ENCODE measurements at regions not wholly inside any gene's neighbourhood (a gene's known extent, or its start where the extent isn't known, plus 50 kb on each side); places are given as distances from the start of the nearest gene placed in this dataset.

GRCh38 chr4:32203340-32203739, 1483.2 kb downstream of the PCDH7 start:
- TF ChIP-seq POU6F1 (CRISPR knock-in tag; IDR thresholded peaks at IDR 0.05; ENCODE audit: borderline replicate concordance, low read depth) (no peak), ZFP30 (CRISPR knock-in tag; IDR thresholded peaks at IDR 0.05) (no peak), OSR1 (CRISPR knock-in tag; IDR thresholded peaks at IDR 0.05) (no peak), ZC3H10 (CRISPR knock-in tag; IDR thresholded peaks at IDR 0.05) (no peak), CREB5 (CRISPR knock-in tag; IDR thresholded peaks at IDR 0.05; ENCODE audit: low read depth) (no peak), ESRRG (CRISPR knock-in tag; IDR thresholded peaks at IDR 0.05) (no peak), TSHZ2 (CRISPR knock-in tag; IDR thresholded peaks at IDR 0.05) (no peak), TCF4 (CRISPR knock-in tag; IDR thresholded peaks at IDR 0.05; ENCODE audit: borderline replicate concordance) (no peak), SNAI2 (CRISPR knock-in tag; IDR thresholded peaks at IDR 0.05) (no peak), BACH2 (CRISPR knock-in tag; IDR thresholded peaks at IDR 0.05; ENCODE audit: borderline replicate concordance) (no peak), PPARA (CRISPR knock-in tag; IDR thresholded peaks at IDR 0.05; ENCODE audit: borderline replicate concordance) (no peak), ISL1 (CRISPR knock-in tag; IDR thresholded peaks at IDR 0.05) (no peak), ZNF8 (CRISPR knock-in tag; IDR thresholded peaks at IDR 0.05) (no peak), RARB (CRISPR knock-in tag; IDR thresholded peaks at IDR 0.05) (no peak), ARNTL (CRISPR knock-in tag; IDR thresholded peaks at IDR 0.05; ENCODE audit: borderline replicate concordance, low read depth) (no peak), ZFP3 (CRISPR knock-in tag; IDR thresholded peaks at IDR 0.05) (no peak), ZNF70 (CRISPR knock-in tag; IDR thresholded peaks at IDR 0.05) (no peak), TOX (CRISPR knock-in tag; IDR thresholded peaks at IDR 0.05; ENCODE audit: borderline replicate concordance) (no peak), ZNF565 (CRISPR knock-in tag; conservative IDR thresholded peaks at IDR 0.05; ENCODE audit: low read depth) (no peak), CSDC2 (CRISPR knock-in tag; IDR thresholded peaks at IDR 0.05) (no peak)
- no peak for ATAC-seq

- no peak for TF ChIP-seq ZFP30 (CRISPR knock-in tag; IDR thresholded peaks at IDR 0.05)
- TF ChIP-seq TCF4 (CRISPR knock-in tag; IDR thresholded peaks at IDR 0.05; ENCODE audit: borderline replicate concordance): no peak
- TF ChIP-seq CREB5 (CRISPR knock-in tag; IDR thresholded peaks at IDR 0.05; ENCODE audit: low read depth): no peak
- no peak for ATAC-seq
Observed at GRCh38 chr4:32206756-32207155, 1486.6 kb downstream of the PCDH7 start.

GRCh38 chr4:32207456-32207855, 1487.3 kb downstream of the PCDH7 start:
- ATAC-seq: no peak
- TF ChIP-seq SNAI2 (CRISPR knock-in tag; IDR thresholded peaks at IDR 0.05) (no peak), ZNF565 (CRISPR knock-in tag; conservative IDR thresholded peaks at IDR 0.05; ENCODE audit: low read depth) (no peak), ZNF70 (CRISPR knock-in tag; IDR thresholded peaks at IDR 0.05) (no peak), ISL1 (CRISPR knock-in tag; IDR thresholded peaks at IDR 0.05) (no peak), CSRNP3 (CRISPR knock-in tag; IDR thresholded peaks at IDR 0.05) (no peak), ZFP30 (CRISPR knock-in tag; IDR thresholded peaks at IDR 0.05) (no peak)

GRCh38 chr4:32215277-32215676, 1495.1 kb downstream of the PCDH7 start:
- TF ChIP-seq TSHZ2 (CRISPR knock-in tag; IDR thresholded peaks at IDR 0.05): no peak
- TF ChIP-seq ISL1 (CRISPR knock-in tag; IDR thresholded peaks at IDR 0.05): no peak
- no peak for TF ChIP-seq ZFP30 (CRISPR knock-in tag; IDR thresholded peaks at IDR 0.05)
- TF ChIP-seq CSDC2 (CRISPR knock-in tag; IDR thresholded peaks at IDR 0.05): no peak
- no peak for TF ChIP-seq ZNF8 (CRISPR knock-in tag; IDR thresholded peaks at IDR 0.05)
- TF ChIP-seq ZFP3 (CRISPR knock-in tag; IDR thresholded peaks at IDR 0.05): no peak
- TF ChIP-seq ARNTL (CRISPR knock-in tag; IDR thresholded peaks at IDR 0.05; ENCODE audit: borderline replicate concordance, low read depth): no peak
- no peak for TF ChIP-seq SNAI2 (CRISPR knock-in tag; IDR thresholded peaks at IDR 0.05)
- TF ChIP-seq ZNF70 (CRISPR knock-in tag; IDR thresholded peaks at IDR 0.05): no peak
- TF ChIP-seq ESRRG (CRISPR knock-in tag; IDR thresholded peaks at IDR 0.05): no peak
- TF ChIP-seq CREB5 (CRISPR knock-in tag; IDR thresholded peaks at IDR 0.05; ENCODE audit: low read depth): no peak
- no peak for ATAC-seq

All from SK-N-SH treated with all-trans-retinoic acid at 6 μM for 48 hours (cell line).